NCI-H187 treated with DMSO at 0.1 percent for 48 hours (cell line): ENCODE measurements at regions not wholly inside any gene's neighbourhood (a gene's known extent, or its start where the extent isn't known, plus 50 kb on each side); places are given as distances from the start of the nearest gene placed in this dataset.
"Not testable (repeated sequence)": the region's sequence is repeated elsewhere in the genome, so short reads cannot be mapped to it uniquely, and the experiment has no call there.

Experiments
- DNase-seq: peaks from one replicate; lab custom pipeline; 2025; lab: John Stamatoyannopoulos, UW

DNA sequence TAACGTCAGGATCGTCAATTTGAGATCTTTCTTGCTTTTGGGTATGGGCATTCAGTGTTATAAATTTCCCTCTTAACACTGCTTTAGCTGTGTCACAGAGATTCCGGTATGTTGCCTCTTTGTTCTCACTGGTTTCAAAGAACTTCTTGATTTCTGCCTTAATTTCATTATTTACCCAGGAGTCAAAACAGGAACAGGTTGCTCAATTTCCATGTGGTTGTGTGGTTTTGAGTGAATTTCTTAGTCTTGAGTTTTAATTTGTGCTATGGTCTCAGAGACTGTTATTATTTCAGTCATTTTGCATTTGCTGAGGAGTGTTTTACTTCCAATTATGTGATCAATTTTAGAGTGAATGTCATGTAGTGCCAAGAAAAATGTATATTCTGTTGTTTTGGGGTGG is 153.1 kb downstream of the PCDH17 start:
- DNase-seq, result no peak

DNA sequence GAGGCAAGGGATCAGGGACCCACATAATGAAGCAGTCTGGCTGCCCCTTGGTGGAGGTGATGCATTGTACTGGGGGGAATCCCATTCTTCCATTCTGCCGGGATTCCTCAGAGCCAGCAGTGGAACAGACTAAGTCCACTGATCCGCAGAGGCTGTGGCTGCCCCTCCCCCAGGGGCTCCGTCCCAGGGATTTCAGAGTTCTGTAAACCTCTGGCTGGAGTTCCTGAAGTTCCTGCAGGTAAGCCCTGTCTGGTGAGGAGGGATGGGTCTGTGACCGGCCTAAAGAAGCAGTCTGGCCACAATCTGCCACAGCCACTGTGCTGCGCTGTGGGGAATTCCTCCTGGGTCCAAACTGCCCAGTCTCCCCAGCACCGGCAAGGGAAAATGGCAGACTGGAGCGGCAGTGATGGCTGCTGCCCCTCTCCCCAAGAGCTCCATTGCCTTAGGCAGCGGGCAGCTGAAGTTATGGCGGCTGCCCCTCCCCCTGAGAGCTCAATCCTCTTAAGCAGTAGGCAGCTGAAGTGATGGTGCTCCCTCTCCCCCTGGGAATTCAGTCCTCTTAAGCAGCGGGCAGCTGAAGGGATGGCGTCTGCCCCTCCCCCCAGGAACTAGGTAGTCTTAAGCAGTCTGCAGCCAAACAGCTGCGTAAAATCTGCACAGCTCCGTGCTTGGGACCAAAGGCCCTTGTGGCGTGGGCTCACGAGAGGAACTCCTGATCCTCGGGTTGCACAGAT is 155.7 kb downstream of the PCDH17 start:
- DNase-seq, result no peak

DNA sequence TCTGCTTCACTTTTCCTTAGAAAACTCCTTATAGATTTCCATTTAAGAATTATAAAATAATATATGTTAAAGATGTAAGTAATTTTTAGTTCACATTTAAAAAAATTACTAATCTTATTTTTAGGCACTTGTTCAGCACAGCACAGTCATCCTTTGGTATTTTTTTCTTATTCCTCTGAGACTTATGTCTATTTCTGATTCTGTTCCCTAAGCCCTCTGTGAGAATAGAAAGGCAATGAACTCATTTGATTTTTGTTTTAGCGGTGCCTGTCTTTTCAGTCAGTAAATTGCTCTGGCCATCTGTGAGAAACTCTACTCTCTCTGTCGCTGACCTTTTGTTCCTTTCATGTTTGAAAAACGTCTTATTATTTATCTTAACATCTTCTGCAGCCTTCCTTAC is 168.1 kb downstream of the PCDH17 start:
- DNase-seq, result no peak

DNA sequence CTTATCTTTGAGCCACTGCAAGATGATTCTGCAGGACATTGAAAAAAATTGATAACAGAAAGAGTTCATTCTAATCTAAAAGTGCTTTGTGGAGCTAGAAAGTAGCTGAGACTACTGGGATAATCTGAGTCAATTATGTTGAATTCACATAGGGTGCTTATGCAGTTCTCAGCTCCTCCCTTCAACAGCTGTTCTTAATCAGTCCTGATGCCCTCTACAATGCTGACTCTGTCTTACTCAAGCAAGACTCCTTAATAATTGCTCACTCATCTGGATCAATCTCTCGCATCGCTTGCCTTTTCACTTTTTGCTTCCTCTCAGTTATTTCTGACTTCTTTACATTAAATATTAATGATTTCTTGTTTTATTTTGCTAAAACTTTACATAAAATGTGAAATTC is 182.1 kb downstream of the PCDH17 start:
- DNase-seq, result no peak

DNA sequence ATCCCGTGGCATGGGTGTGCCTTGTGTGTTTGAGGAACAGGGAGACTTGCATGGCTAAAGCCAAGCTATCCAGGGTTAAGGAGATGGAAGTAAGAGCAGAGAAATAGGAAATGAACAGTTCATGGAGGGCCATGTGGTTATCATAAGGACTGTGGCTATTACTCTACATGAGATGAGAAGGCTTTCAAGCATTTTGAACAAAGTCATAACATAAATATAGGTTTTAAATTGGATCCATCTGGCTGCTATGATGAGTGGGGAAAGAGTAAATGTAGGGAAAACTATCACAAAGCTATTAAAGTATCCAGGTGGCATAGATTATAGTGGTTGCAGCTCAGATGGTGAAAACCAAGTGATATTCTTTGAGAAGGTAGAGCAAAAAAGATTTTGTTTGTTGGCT is 184.1 kb downstream of the PCDH17 start:
- DNase-seq, result no peak

DNA sequence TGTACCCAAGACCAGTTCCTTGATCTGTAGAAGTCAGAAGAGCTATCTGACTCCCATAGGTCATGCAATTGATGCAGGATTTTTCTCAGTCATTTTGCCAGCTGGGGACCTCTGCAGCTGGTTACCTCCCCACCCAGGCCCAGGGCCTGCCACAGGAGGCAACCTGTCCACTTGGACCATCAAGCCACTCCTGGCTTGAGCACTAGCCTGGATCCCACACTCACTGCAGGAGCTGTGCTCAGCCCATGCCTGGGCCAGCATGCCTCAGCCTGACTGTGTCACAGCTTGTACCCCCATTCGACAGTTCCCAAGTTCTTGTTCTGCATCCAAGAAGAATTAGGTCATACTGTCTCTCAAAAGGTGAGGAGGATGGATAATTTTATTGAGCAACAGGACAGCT is 189.4 kb downstream of the PCDH17 start:
- no peak for DNase-seq

DNA sequence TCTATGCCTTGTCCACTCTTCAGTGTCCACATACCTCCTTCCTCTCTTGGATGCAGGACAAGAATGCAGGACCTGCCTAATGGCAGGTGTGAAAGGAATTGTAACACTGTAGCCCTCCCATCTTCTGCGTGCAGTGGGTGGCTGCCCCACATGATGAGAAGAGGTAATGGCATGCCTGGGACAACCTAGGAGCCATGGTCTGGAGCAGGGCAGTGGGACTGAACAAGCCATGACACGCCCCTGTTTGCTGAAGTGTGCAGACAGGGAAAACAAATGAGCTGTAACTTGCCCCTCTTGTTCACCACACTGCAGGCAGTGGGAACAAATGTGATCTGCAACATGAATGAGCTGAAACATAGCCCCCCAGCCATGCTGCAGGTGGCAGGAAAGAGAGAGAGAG is 192.2 kb downstream of the PCDH17 start:
- no peak for DNase-seq

DNA sequence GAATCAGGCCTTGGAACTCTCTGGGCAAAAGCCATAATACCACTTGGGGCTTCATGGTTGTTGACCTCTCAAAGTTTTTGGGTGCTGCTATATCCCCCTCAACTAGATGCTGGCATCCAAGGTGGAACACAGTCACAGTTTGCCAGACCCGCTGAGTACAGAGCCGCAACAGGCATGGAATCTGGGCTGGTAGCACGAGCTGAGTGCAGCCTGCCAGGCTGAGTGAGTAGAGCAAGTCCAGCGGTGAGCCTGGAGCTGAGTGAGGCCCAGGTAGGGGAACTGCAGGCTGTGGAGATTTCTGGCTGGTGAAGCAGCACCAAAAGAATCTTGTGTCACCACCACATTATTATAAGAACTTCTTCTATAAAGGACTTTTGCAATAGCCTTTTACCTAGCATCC is 192.6 kb downstream of the PCDH17 start:
- no peak for DNase-seq

DNA sequence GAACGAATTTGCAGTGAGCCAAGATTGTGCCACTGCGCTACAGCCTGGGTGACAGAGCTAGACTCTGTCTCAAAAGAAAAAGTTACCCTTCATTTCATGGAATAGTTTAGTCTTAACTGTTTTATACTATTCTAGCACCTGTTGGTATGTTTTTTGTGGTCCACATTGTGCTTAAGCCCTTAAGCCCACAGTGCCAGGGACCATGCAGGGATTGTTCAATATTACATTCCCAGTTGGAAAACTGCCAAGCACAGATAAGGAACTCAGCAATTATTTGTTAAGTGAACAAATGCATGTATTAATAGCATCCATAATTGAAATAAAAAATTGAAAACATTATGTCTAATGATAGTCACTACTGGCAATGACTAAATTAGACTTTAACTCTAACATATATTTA is 193.5 kb downstream of the PCDH17 start:
- DNase-seq, result no peak

DNA sequence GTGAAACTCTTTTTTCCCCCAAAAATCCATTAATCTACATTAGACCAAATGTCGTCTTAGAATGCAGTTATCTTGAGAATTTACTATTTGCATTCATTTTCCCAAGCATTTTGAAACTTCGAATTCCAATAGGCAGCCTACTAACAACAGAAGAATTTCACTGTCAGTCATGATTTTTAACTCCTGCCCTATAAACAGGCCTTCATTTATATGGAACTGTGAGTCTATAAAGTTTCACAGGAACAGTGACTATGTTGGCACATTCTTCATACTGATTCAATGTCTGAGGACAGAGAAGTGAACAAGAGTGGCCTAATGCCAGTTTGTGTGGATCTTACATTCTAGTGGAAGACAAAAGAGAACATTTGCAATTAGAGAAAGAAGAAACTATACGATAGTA is 198.0 kb downstream of the PCDH17 start:
- no peak for DNase-seq

DNA sequence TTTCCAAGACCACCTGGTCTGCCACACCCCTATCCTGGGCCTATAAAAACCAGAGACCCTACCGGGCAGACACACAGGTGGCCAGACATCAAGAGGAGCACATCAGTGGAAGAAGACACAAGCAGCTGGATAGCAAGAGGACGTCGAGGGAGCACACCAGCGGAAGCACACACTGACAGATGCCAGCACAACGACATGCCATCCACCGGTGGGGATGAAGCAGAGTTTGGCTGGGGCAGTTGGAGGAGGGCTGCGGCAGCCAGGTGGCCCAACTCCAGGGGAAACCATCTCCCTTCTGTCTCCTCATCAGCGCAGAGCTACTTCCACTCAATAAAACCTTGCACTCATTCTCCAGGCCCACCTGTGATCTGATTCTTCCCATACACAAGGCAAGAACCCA is 200.6 kb downstream of the PCDH17 start:
- DNase-seq, result no peak

DNA sequence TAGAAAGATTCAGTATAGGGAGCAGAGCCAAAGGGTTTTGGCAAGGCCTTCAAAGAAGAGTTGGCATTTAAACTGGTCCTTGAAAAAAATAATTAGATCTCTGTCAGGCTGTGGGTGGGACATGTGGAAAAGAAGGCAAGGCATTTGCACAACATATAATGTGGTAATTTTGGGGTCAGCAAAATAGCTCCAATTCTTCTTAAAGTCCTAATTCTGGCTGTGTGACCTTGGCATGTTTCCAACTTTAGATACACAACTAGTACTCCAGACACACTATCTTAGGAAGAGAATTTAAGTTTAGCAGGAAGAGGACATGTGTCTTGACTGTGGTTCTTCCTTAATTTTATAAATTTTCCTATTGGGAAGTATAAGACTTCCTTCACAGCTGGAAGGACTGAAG is 206.3 kb downstream of the PCDH17 start:
- DNase-seq, result no peak

DNA sequence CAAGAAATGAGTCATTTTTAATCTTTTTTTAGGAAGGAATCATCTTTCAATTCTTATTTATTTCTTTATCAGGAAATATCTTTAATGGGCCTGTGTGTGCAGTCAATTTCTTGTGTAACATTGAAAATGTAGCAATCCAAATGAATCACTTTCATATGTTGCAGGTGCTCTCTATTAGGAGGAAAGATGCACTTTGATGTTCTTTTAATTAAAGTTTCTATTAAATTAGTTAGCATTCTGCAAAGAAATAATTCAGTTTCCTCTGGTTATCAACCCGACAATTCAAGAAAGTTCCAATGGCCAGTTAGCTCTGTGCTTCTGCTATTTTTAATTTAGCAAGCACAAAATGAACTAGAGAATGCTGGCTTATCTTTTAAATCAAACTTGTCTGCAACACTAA is 212.0 kb downstream of the PCDH17 start:
- DNase-seq, result no peak

DNA sequence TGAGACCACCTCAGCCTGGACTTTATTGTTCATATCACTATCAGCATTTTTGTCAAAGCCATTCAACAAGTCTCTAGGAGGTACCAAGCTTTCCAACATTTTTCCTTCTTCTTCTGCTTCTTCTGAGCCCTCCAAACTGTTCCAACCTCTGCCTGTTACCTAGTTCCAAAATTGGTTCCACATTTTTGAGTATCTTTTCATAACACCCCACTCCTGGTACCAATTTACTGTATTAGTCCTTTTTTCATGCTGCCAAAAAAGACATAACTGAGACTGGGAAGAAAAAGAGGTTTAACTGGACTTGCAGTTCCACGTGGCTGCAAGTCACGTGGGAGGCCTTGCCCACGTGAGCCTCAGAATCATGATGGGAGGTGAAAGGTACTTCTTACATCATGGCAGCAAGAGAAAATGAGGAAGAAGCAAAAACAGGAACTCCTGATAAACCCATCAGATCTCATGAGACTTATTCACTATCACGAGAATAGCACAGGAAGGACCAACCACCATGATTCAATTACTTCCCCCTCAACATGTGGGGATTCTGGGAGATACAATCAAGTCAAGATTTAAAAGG is 215.1 kb downstream of the PCDH17 start:
- DNase-seq, result no peak

DNA sequence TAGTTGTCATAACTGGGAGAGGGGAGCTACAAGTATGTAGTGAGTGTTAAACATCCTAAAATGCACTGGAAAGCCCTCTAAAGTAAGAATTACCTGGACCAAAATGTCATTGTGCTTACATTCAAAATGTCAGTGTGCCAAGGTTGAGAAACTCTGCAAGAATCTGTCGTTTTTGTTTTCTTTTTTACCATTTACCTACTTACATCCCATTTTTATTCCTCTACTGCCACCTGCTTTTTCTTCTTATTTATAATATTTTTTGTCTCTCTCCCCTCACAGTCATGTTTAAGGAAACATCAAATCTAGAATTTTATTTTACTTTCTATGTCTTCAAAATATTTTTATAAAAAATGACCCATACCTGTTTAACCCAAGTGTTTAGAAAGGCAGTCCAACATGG is 226.4 kb downstream of the PCDH17 start:
- DNase-seq, result no peak

DNA sequence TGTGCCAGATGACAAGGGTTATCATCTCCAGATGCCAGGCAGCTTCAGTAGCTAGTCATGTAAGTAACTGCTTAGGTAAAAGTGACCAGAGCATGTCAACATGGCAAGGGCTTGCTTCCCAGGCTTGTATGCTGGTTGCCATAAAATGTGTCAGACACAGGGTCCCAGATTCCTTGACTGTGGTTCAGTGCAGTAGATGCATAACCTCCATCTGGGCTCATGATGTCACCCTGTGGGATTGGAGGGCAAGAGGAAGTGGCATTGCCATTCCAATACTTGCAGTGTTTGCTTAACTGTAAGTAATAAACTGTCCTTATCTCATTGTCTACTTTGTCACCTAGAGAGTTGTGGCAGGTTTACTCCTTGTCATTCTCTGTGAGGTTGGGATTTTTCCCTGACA is 226.8 kb downstream of the PCDH17 start:
- no peak for DNase-seq

DNA sequence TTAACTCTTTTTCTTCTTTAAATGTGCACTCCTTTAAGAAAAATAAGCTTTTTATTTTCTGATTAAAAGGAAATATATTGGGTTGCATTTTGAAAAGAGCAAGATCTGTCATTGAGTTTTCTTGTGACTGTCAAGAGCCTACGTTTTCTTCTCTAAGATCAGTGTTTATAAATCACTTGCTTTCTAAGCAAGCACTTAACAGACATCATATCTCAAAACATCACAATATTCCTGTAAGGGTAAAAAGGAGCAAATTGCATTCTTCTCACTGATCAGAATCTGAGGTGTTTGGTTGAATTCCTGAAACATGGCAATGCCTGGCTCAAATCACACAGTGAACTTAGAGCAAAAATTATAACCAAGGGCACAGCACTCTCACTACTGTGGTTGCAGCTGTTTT is 231.3 kb downstream of the PCDH17 start:
- no peak for DNase-seq

DNA sequence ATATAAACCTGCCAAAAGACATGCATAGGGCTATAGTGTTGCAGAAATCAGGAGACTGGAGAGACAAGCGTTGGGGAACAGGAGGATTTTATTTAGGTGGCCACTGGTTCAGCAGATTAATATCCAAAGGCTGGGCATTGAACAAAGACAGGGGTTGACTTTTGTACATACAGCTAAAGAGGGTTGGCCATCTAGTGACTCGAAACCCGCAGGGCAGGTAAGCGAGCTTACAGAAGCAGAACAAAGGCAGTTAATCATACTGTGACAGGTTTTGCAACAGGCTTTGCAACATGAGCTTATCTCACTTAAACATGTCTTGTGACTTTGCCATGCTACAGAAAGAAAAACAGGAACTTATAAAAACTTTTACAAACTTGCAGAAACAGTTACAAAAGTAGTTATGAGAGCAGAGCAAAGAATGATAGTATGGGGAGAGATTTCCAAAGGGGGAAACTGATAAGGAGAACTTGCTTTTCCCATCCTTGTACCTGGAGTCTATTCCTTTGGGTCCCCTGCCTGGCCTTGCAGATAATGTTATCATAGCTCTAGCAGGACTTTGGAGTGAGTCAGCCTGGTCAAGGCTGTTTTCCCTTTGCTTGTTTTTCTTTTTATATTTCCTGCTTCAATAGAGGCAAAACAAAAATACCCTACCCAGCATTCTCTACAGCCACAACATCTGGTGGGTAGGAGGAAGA is 234.2 kb downstream of the PCDH17 start:
- DNase-seq, result no peak

DNA sequence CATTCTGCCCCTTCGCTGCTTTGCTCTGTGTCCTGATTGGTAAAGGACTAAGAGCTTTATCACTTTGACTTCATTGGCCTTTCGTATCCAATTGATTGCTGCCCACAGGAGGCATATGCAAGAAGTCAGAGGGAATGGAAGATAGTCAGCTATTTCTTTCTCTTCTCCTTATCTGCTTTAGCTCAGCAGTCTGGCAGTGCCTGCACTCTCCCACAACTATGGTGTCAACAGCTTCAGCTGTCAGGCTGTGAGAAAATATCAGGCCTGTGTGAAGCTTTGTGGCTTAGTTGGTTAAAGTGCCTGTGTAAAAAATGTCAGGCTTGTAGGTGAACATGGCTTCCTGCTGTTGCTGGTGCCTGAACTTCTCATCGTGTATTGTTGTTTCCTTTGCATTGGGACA is 243.0 kb downstream of the PCDH17 start:
- DNase-seq, result no peak

DNA sequence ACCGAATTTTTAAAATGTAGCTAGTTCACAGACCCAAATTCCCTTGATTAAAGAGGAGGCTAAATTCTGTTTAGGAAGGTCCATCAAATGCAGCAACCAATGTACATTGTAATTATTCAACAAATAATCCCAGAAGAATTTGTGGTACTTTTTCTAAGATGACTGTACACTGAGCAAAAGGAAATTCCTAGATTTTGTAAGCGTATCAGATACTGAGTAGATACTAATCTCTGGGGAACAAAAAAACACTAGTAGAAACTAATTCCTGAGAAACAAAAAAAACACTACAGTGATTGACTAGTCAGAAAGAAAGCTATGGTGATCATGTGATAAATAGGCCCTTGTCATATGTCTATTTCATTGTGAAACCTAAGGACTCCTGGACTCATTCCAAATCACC is 246.1 kb downstream of the PCDH17 start:
- no peak for DNase-seq

DNA sequence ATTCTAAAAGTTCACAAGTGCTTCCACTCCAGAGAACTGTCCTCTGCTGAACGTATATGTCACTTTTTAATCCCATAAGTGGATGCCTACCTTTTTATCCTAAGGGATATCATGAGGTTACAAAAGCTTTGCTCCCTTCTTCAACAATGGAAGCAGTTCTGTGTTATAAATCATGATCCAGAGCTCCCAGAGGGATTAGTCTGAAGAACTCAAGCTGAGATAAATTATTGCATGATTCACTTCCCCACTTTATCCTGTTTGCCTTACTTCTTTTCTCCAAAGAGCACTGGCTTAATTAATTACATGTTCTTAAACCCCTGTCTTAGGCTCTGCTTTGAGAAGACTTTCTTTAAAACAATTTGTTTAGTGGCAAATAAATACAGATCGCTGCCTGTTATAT is 246.7 kb downstream of the PCDH17 start:
- no peak for DNase-seq

DNA sequence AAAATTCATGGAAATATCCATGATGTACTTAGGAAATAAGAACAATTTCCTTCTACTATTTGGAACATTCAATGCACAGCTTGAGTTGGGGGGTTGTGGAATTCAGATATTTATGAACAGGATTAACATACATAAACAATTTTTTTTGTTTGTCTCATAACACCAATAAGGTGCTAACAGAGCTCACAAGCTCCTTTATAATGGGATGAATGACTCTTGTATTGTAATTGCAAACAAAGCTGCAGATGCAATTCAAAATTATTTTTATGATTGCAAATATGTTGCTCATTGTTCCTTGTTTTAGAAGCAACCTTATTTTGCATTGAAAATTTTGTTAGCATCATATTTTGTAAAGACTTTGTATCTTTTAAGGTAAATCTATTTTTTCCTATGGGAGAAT is 265.7 kb downstream of the PCDH17 start:
- DNase-seq, result no peak

DNA sequence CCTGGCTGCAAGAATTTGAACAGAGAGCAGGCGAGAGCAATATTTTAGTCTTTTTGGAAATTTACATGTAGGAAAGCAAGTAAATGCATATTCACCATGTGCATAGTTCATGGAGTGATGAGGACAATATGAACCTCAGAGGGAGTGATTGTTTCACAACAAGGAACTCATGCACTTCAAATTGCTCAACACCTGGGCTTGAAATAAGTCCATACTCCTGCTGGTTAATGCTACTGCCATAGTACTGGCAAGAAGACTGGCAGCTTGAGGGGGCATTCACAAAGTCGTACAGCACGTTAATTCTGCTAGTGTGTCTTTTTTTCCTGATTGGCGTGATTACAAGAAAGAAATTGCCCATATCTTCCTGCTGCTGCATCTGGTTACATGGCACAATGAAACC is 267.6 kb downstream of the PCDH17 start:
- no peak for DNase-seq

DNA sequence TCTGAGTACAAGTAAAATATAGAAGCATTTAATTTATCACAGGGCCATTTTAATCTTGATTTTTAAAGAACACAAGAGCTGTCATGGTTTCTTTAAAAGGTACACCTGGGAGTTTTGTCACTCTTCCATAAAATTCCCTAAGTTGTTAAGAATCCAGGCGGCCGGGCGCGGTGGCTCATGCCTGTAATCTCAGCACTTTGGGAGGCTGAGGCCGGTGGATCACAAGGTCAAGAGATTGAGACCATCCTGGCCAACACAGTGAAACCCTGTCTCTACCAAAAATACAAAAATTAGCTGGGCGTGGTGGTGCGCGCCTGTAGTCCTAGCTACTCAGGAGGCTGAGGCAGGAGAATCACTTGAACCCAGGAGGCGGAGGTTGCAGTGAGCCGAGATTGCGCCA is 278.3 kb downstream of the PCDH17 start:
- not testable (repeated sequence) for DNase-seq
